Tibial nerve (tissue), 3 donors: ENCODE measurements at regions not wholly inside any gene's neighbourhood (a gene's known extent, or its start where the extent isn't known, plus 50 kb on each side); places are given as distances from the start of the nearest gene placed in this dataset.

Source experiments
- CTCF ChIP-seq, 5 experiments: fragments of 200-600 bp in 3 of 5; fragments of 450-650 bp in 2 of 5; sonication (generic) in 3 of 5; IDR thresholded peaks; one replicate each; pipeline ENCODE4 v1.5.1; 2016 to 2019; ENCODE audit warnings: antibody characterized with exemption in 5 of 5, mild to moderate bottlenecking in 3 of 5, moderate library complexity in 2 of 5
- POLR2A ChIP-seq, 2 donors: fragments of 450-650 bp; IDR thresholded peaks; one replicate each; pipeline ENCODE4 v1.6.1; 2017; ENCODE audit warnings: antibody characterized with exemption in 2 of 2, mild to moderate bottlenecking in 2 of 2, moderate library complexity in 2 of 2

GRCh38 chr15:39149636-39150150 is 431.2 kb upstream of the THBS1 start:
- TF ChIP-seq CTCF (IDR thresholded peaks at IDR 0.05) (no peak), POLR2A (IDR thresholded peaks at IDR 0.05) (no peak)
